ENCODE measurements at regions not wholly inside any gene's neighbourhood (a gene's known extent, or its start where the extent isn't known, plus 50 kb on each side); places are given as distances from the start of the nearest gene placed in this dataset.

GRCh38 chr3:84510007-84510406, 448.8 kb upstream of the CADM2 start:
- Histone ChIP-seq H3K4me3 (ENCODE audit: low read length) (no peak overlapping the region), H3K79me2 (ENCODE audit: control insufficient read depth, low read length) (no peaks in the 10 kb centered on the region), H4K20me1 (ENCODE audit: control insufficient read depth, insufficient read depth, low read depth, low read length) (no peaks in the 10 kb centered on the region), H3K4me1 (ENCODE audit: control insufficient read depth, low read length) (no peaks in the 10 kb centered on the region), H3K36me3 (ENCODE audit: control insufficient read depth, low read length) (no peaks in the 10 kb centered on the region), H3K4me2 (ENCODE audit: low read length) (no peak overlapping the region), H3K27me3 (ENCODE audit: control insufficient read depth, low read length) (no peaks in the 10 kb centered on the region), H3K9me3 (ENCODE audit: control insufficient read depth, insufficient read depth, low read length) (no peaks in the 10 kb centered on the region; the same call in 1 of the 2 replicates), H3F3A (ENCODE audit: control insufficient read depth, insufficient read depth) (no peaks in the 10 kb centered on the region), H3K27ac (ENCODE audit: low read depth, low read length) (no peak overlapping the region), H3K9me2 (replicated peaks; ENCODE audit: control insufficient read depth, low read length) (no peaks in the 10 kb centered on the region)
- no peak for TF ChIP-seq EZH2phosphoT487 (IDR thresholded peaks at IDR 0.05; ENCODE audit: borderline replicate concordance, low read length)
- TF ChIP-seq CTCF (IDR thresholded peaks at IDR 0.05; ENCODE audit: low read depth, low read length, poor library complexity, severe bottlenecking), result no peak

GRCh38 chr3:84522893-84523292, 435.9 kb upstream of the CADM2 start:
- H3F3A ChIP-seq (ENCODE audit: control insufficient read depth, insufficient read depth), result no peaks in the 10 kb centered on the region
- H3K27me3 ChIP-seq (ENCODE audit: control insufficient read depth, low read length), result no peaks in the 10 kb centered on the region
- H3K9me3 ChIP-seq (ENCODE audit: control insufficient read depth, insufficient read depth, low read length), result no peaks in the 10 kb centered on the region
- no peaks in the 10 kb centered on the region for H3K36me3 ChIP-seq (ENCODE audit: control insufficient read depth, low read length)
- no peaks in the 10 kb centered on the region for H4K20me1 ChIP-seq (ENCODE audit: control insufficient read depth, insufficient read depth, low read depth, low read length)
- no peak overlapping the region for H3K27ac ChIP-seq (ENCODE audit: low read depth, low read length)
- H3K4me1 ChIP-seq (ENCODE audit: control insufficient read depth, low read length), result no peaks in the 10 kb centered on the region
- no peaks in the 10 kb centered on the region for H3K9me2 ChIP-seq (replicated peaks; ENCODE audit: control insufficient read depth, low read length)
- no peak overlapping the region for H3K4me2 ChIP-seq (ENCODE audit: low read length)
- TF ChIP-seq CTCF (IDR thresholded peaks at IDR 0.05; ENCODE audit: low read depth, low read length, poor library complexity, severe bottlenecking), result no peak
- no peak for TF ChIP-seq EZH2phosphoT487 (IDR thresholded peaks at IDR 0.05; ENCODE audit: borderline replicate concordance, low read length)
- no peaks in the 10 kb centered on the region for H3K79me2 ChIP-seq (ENCODE audit: control insufficient read depth, low read length)
- H3K4me3 ChIP-seq (ENCODE audit: low read length), result no peak overlapping the region

- no peak overlapping the region for H3K4me2 ChIP-seq (ENCODE audit: low read length)
- no peaks in the 10 kb centered on the region for H3K27me3 ChIP-seq (ENCODE audit: control insufficient read depth, low read length)
- H3F3A ChIP-seq (ENCODE audit: control insufficient read depth, insufficient read depth), result no peaks in the 10 kb centered on the region
- H3K4me1 ChIP-seq (ENCODE audit: control insufficient read depth, low read length), result no peaks in the 10 kb centered on the region
- no peaks in the 10 kb centered on the region for H3K9me3 ChIP-seq (ENCODE audit: control insufficient read depth, insufficient read depth, low read length)
- H3K9me2 ChIP-seq (replicated peaks; ENCODE audit: control insufficient read depth, low read length), result no peaks in the 10 kb centered on the region
- H3K36me3 ChIP-seq (ENCODE audit: control insufficient read depth, low read length), result no peaks in the 10 kb centered on the region
- H3K79me2 ChIP-seq (ENCODE audit: control insufficient read depth, low read length), result no peaks in the 10 kb centered on the region
- TF ChIP-seq EZH2phosphoT487 (IDR thresholded peaks at IDR 0.05; ENCODE audit: borderline replicate concordance, low read length), result no peak
- no peak for TF ChIP-seq CTCF (IDR thresholded peaks at IDR 0.05; ENCODE audit: low read depth, low read length, poor library complexity, severe bottlenecking)
- no peak overlapping the region for H3K27ac ChIP-seq (ENCODE audit: low read depth, low read length)
- H4K20me1 ChIP-seq (ENCODE audit: control insufficient read depth, insufficient read depth, low read depth, low read length), result no peaks in the 10 kb centered on the region
- H3K4me3 ChIP-seq (ENCODE audit: low read length), result no peak overlapping the region
These were observed 421.9 kb upstream of the CADM2 start for GRCh38 chr3:84536916-84537315.

- Histone ChIP-seq H3K27me3 (ENCODE audit: control insufficient read depth, low read length) (no peaks in the 10 kb centered on the region), H3K36me3 (ENCODE audit: control insufficient read depth, low read length) (no peaks in the 10 kb centered on the region), H3K9me2 (replicated peaks; ENCODE audit: control insufficient read depth, low read length) (no peaks in the 10 kb centered on the region), H3K79me2 (ENCODE audit: control insufficient read depth, low read length) (no peaks in the 10 kb centered on the region), H3F3A (ENCODE audit: control insufficient read depth, insufficient read depth) (no peaks in the 10 kb centered on the region), H4K20me1 (ENCODE audit: control insufficient read depth, insufficient read depth, low read depth, low read length) (no peaks in the 10 kb centered on the region), H3K4me1 (ENCODE audit: control insufficient read depth, low read length) (no peaks in the 10 kb centered on the region), H3K4me3 (ENCODE audit: low read length) (no peak overlapping the region), H3K4me2 (ENCODE audit: low read length) (no peak overlapping the region), H3K27ac (ENCODE audit: low read depth, low read length) (no peak overlapping the region), H3K9me3 (ENCODE audit: control insufficient read depth, insufficient read depth, low read length) (no peaks in the 10 kb centered on the region)
- no peak for TF ChIP-seq EZH2phosphoT487 (IDR thresholded peaks at IDR 0.05; ENCODE audit: borderline replicate concordance, low read length)
- TF ChIP-seq CTCF (IDR thresholded peaks at IDR 0.05; ENCODE audit: low read depth, low read length, poor library complexity, severe bottlenecking), result no peak
These were observed 420.2 kb upstream of the CADM2 start for GRCh38 chr3:84538597-84538996.

All from DOHH2 (cell line).